Coronary artery (tissue), 2 donors: ENCODE measurements at regions not wholly inside any gene's neighbourhood (a gene's known extent, or its start where the extent isn't known, plus 50 kb on each side); places are given as distances from the start of the nearest gene placed in this dataset.

ENCODE experiments used
- DNase-seq: peaks from one replicate; pipeline ENCODE4 v3.0.0-alpha.2; 2017; ENCODE audit warnings: low spot score
- H3K27ac ChIP-seq, 2 donors: fragments of 200-600 bp; sonication (generic); one replicate each; pipeline ENCODE4 v1.5.1; 2016 to 2019
- H3K4me3 ChIP-seq: fragments of 200-600 bp; sonication (generic); 2 replicates; pipeline ENCODE4 v1.5.1; 2016; ENCODE audit warnings: mild to moderate bottlenecking, moderate library complexity
- CTCF ChIP-seq: fragments of 200-600 bp; sonication (generic); IDR thresholded peaks from one replicate; pipeline ENCODE4 v1.5.1; 2019; ENCODE audit warnings: antibody characterized with exemption

DNA sequence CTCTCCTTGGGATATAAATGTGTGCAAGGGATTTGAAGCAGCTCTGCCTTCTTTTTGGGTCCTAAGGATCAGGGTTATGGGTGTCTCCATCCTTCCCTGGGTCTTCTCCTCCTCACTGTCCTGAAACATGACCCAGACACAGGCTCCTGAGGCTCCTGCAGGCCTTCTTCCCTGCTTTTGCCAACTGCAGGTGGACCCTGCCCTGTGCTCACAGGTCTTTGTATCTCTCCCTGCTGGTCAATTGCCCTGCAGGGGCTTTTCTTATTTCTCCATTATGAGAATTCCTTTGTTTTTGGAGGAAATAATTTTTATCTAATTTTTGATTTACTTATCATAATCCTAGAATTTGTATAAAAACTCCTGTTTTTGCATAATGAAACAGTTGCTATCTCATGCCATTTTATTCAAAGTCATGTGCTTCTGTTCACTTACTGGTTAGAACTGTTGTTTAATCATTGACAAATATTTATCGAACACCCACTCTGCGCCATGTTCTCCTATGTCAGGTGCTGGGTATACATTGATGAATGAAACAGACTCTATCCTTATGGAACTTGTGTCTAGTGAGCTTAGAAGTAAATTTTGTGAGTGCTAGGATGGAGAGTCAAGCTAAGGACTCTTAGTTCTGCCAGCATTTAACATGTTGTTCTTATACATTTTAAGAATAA, 89.7 kb upstream of the TOP3B start:
- TF ChIP-seq CTCF: no peak
- Histone ChIP-seq H3K27ac (no peak overlapping the region), H3K4me3 (no peak overlapping the region)
- DNase-seq: peak; percentile 28

- Histone ChIP-seq H3K4me3 (no peak overlapping the region), H3K27ac (no peak overlapping the region)
- DNase-seq: peak; percentile 47
- TF ChIP-seq CTCF: no peak
These were observed 88.9 kb upstream of the TOP3B start for GRCh38 chr22:22071455-22071854.

DNA sequence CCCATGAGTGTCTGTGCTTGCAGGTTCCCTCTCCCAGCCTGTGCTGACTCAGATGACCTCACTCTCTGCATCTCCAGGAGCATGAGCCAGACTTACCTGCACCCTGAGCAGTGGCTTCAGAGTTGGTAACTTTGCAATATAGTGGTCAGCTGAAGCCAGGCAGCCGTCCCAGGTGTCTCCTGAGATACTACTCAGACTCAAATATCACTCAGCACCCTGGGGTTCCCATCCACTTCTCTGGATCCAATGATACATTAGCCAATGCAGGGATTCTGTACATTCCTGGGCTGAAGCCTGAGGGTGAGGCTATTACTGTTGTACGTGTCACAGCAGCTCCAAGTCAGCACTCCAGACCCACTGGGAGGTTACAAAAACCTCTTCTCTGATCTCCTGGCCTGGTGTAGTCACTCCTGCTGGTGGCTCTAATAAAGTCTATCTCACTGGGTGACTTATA, 87.8 kb upstream of the TOP3B start:
- TF ChIP-seq CTCF: no peak
- peak; percentile 58 for DNase-seq
- H3K4me3 ChIP-seq: no peak overlapping the region
- H3K27ac ChIP-seq: no peak overlapping the region

- TF ChIP-seq CTCF: no peak
- no peak overlapping the region for H3K4me3 ChIP-seq
- no peak overlapping the region for H3K27ac ChIP-seq
- DNase-seq: no peak
These were observed 87.1 kb upstream of the TOP3B start for GRCh38 chr22:22069450-22070370.

DNA sequence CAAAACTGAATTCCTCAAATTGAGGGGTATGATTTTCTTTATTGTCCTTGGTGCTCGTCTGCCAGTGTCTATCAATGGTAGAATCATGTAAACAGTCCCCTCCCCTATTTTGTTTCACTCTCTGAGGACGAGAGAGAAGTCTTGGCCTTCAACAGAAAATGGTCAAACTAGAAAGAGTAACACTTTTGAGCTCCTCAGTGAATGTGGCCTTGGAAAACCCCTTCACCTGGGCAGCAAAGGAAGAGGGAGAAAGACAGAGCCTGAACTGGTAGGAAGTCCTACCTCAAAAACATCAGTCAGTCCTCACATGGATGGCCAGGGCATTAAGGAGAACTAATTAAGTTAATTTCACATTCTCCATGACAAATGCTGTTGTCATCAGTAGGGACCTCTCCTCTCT, 86.1 kb upstream of the TOP3B start:
- no peak for DNase-seq
- Histone ChIP-seq H3K27ac (no peak overlapping the region), H3K4me3 (no peak overlapping the region)
- no peak for TF ChIP-seq CTCF

GRCh38 chr22:22068025-22068424, 85.4 kb upstream of the TOP3B start:
- no peak for DNase-seq
- no peak for TF ChIP-seq CTCF
- H3K27ac ChIP-seq: no peak overlapping the region
- H3K4me3 ChIP-seq: no peak overlapping the region

- Histone ChIP-seq H3K27ac (no peak overlapping the region), H3K4me3 (no peak overlapping the region)
- no peak for DNase-seq
- no peak for TF ChIP-seq CTCF
These were observed 84.6 kb upstream of the TOP3B start for GRCh38 chr22:22067192-22067591.
